Endothelial cell of umbilical vein (primary cell): ENCODE measurements at regions not wholly inside any gene's neighbourhood (a gene's known extent, or its start where the extent isn't known, plus 50 kb on each side); places are given as distances from the start of the nearest gene placed in this dataset.

Experiments used
- BruUV-seq: library from RNA; stranded (reverse); fragments of 400-500 nt; replicated peaks from 2 replicates; lab custom pipeline; 2021; lab: Mats Ljungman, UMichigan
- CTCF ChIA-PET: fragments of 300-600, 350-600 bp; sonication (Branson Sonifier 250); formaldehyde crosslinking; loops from one replicate; lab custom pipeline; 2021; ENCODE audit warnings: antibody characterized with exemption, inconsistent platforms; lab: Charles Lee
- POLR2A ChIA-PET: fragments of 300-600, 350-600 bp; sonication (Branson Sonifier 250); formaldehyde crosslinking; loops from one replicate; lab custom pipeline; 2021; ENCODE audit warnings: antibody characterized with exemption, inconsistent platforms; lab: Charles Lee
- DNase-seq: peaks from one replicate; pipeline ENCODE4 v3.0.0-alpha.2; 2011; ENCODE audit warnings: low read depth, low spot score
- FAIRE-seq: peaks from 2 replicates; lab custom pipeline; 2011; peaks lifted over from hg19 to GRCh38; lab: Jason Lieb, UNC
- H2AFZ ChIP-seq: 2 replicates; pipeline ENCODE4 v1.6.0; 2012; ENCODE audit warnings: low read depth, low read length, control low read depth, inconsistent platforms
- H3K27ac ChIP-seq: 2 replicates; pipeline ENCODE4 v1.5.1; 2011; ENCODE audit warnings: low read depth, mild to moderate bottlenecking, control low read depth, low read length, moderate library complexity; ENCODE audit not compliant: insufficient read depth
- H3K27me3 ChIP-seq, 2 experiments: 2 replicates each; pipeline versions ENCODE4 v1.6.0 to v1.6.1; 2011; ENCODE audit warnings: low read length in 2 of 2, mixed read lengths in 1 of 2; ENCODE audit not compliant: control insufficient read depth in 2 of 2, insufficient read depth in 2 of 2
- H3K36me3 ChIP-seq, 2 experiments: 2 replicates in 1 of 2; 3 replicates in 1 of 2; pipeline ENCODE4 v1.5.1; 2011; ENCODE audit warnings: low read length in 2 of 2, mild to moderate bottlenecking in 1 of 2, moderate library complexity in 1 of 2; ENCODE audit not compliant: control insufficient read depth in 2 of 2, insufficient read depth in 2 of 2; ENCODE audit errors: extremely low read depth in 1 of 2
- H3K4me1 ChIP-seq: 3 replicates; pipeline ENCODE4 v1.5.1; 2011; ENCODE audit warnings: mild to moderate bottlenecking, low read length; ENCODE audit not compliant: control insufficient read depth, insufficient read depth; ENCODE audit errors: extremely low read depth
- H3K4me2 ChIP-seq: 2 replicates; pipeline ENCODE4 v1.6.1; 2011; ENCODE audit warnings: low read length, control low read depth, mixed read lengths; ENCODE audit not compliant: insufficient read depth
- H3K4me3 ChIP-seq, 3 experiments: fragments of 200-600 bp in 1 of 3; sonication (generic), shearing (Covaris generic) in 1 of 3; replicated peaks in 1 of 3; 2 replicates each; pipeline ENCODE4 v1.5.1; 2011 to 2016; ENCODE audit warnings: control low read depth in 3 of 3, low read length in 3 of 3, mild to moderate bottlenecking in 2 of 3, inconsistent platforms in 1 of 3, low read depth in 1 of 3, moderate library complexity in 1 of 3; ENCODE audit not compliant: insufficient read depth in 1 of 3
- H3K79me2 ChIP-seq: 2 replicates; pipeline ENCODE4 v1.6.0; 2012; ENCODE audit warnings: low read length, inconsistent platforms; ENCODE audit not compliant: control insufficient read depth, insufficient read depth
- H3K9ac ChIP-seq: replicated peaks from 2 replicates; pipeline ENCODE3; 2011; ENCODE audit warnings: low read length, control low read depth; ENCODE audit not compliant: insufficient read depth; ENCODE audit errors: extremely low read depth
- H3K9me1 ChIP-seq: replicated peaks from 3 replicates; pipeline ENCODE4 v1.6.0; 2011; ENCODE audit warnings: mild to moderate bottlenecking, low read length; ENCODE audit not compliant: control insufficient read depth, insufficient read depth; ENCODE audit errors: extremely low read depth
- H3K9me3 ChIP-seq: replicated peaks from 2 replicates; pipeline ENCODE4 v1.5.1; 2012; ENCODE audit warnings: low read length, inconsistent platforms; ENCODE audit not compliant: control insufficient read depth, insufficient read depth
- H4K20me1 ChIP-seq: replicated peaks from 2 replicates; pipeline ENCODE3; 2011; ENCODE audit warnings: mild to moderate bottlenecking, low read length; ENCODE audit not compliant: control insufficient read depth, insufficient read depth; ENCODE audit errors: extremely low read depth
- CTCF ChIP-seq, 2 donors: IDR thresholded peaks; 1 replicate in 1 of 2; 2 replicates in 1 of 2; pipeline ENCODE4 v1.5.1; 2011; ENCODE audit warnings: low read length in 2 of 2, mild to moderate bottlenecking in 2 of 2, moderate library complexity in 2 of 2, control low read depth in 1 of 2, inconsistent platforms in 1 of 2, low read depth in 1 of 2; ENCODE audit not compliant: insufficient read depth in 1 of 2; ENCODE audit errors: extremely low read depth in 1 of 2
- EZH2 ChIP-seq: IDR thresholded peaks from 2 replicates; pipeline ENCODE4 v1.6.1; 2012; ENCODE audit warnings: borderline replicate concordance, low read depth, mild to moderate bottlenecking, moderate library complexity, low read length, inconsistent platforms; ENCODE audit not compliant: severe bottlenecking
- FOS ChIP-seq: IDR thresholded peaks from 2 replicates; pipeline ENCODE4 v1.6.1; 2011; ENCODE audit warnings: mild to moderate bottlenecking, low read length, moderate library complexity, borderline replicate concordance; ENCODE audit not compliant: insufficient read depth
- GATA2 ChIP-seq: IDR thresholded peaks from 2 replicates; pipeline ENCODE4 v1.7.0; 2011; ENCODE audit warnings: low read depth, mild to moderate bottlenecking, moderate library complexity, mixed read lengths, low read length; ENCODE audit not compliant: insufficient read length, insufficient read depth
- JUN ChIP-seq: IDR thresholded peaks from 2 replicates; pipeline ENCODE4 v1.6.1; 2011; ENCODE audit warnings: borderline replicate concordance, low read depth; ENCODE audit not compliant: insufficient read length, insufficient read depth
- MAX ChIP-seq: IDR thresholded peaks from 2 replicates; pipeline ENCODE4 v1.6.1; 2011; ENCODE audit not compliant: insufficient read depth, insufficient read length
- MYC ChIP-seq: IDR thresholded peaks from one replicate; pipeline ENCODE4 v1.6.1; 2011; ENCODE audit warnings: mild to moderate bottlenecking, low read depth, low read length
- POLR2A ChIP-seq: IDR thresholded peaks from 2 replicates; pipeline ENCODE4 v1.6.1; 2012; ENCODE audit warnings: low read depth, mild to moderate bottlenecking, control low read depth, low read length
- POLR2AphosphoS5 ChIP-seq: IDR thresholded peaks from 2 replicates; pipeline ENCODE4 v1.6.1; 2012; ENCODE audit warnings: low read depth, mild to moderate bottlenecking, control low read depth, low read length, moderate library complexity; ENCODE audit not compliant: insufficient read depth
- dilution Hi-C: fragments of 300-500 bp; cut with MboI; formaldehyde crosslinking; loops from one replicate; pipeline ENCODE4 v1.15.0; 2019; ENCODE audit warnings: low sequenced_read_pairs; ENCODE audit not compliant: extremely low pct_ligation_motif_present
- intact Hi-C: fragments of 100-400 bp; cut with micrococcal nuclease; formaldehyde crosslinking; loops from one replicate; pipeline ENCODE4 v1.10.0; 2022

- DNase-seq (no peak), FAIRE-seq (no peak)
- Histone ChIP-seq H3K36me3 (no peaks in the 10 kb centered on the region), H2AFZ (no peak overlapping the region), H3K27me3 (no peaks in the 10 kb centered on the region), H3K27ac (no peak overlapping the region), H3K9me1 (no peaks in the 10 kb centered on the region), H3K9ac (no peak overlapping the region), H4K20me1 (no peaks in the 10 kb centered on the region), H3K4me1 (no peaks in the 10 kb centered on the region), H3K79me2 (no peaks in the 10 kb centered on the region), H3K4me3 (no peak overlapping the region), H3K4me2 (no peak overlapping the region), H3K9me3 (peaks cover 7% of the 10 kb centered on the region)
- dilution Hi-C loops (no loop called here), intact Hi-C loops (no loop called here)
- CTCF ChIA-PET: no interaction called here
- POLR2A ChIA-PET: no interaction called here
- TF ChIP-seq FOS (no peak), MAX (no peak), POLR2A (no peak), EZH2 (no peak), JUN (no peak), CTCF (IDR thresholded peaks at IDR 0.05; ENCODE audit: extremely low read depth in 1 of 2, insufficient read depth in 1 of 2, low read depth in 1 of 2, low read length in 2 of 2) (no peak), POLR2AphosphoS5 (no peak), MYC (no peak), GATA2 (no peak)
- BruUV-seq: no TSS peak
These were observed 834.7 kb downstream of the TRHDE start for GRCh38 chr12:73106896-73107295.
